NCI-H748 (cell line): ENCODE measurements at regions not wholly inside any gene's neighbourhood (a gene's known extent, or its start where the extent isn't known, plus 50 kb on each side); places are given as distances from the start of the nearest gene placed in this dataset.
A peak's percentile ranks its signal among the peaks of the same experiment; 100 is the strongest.

ENCODE experiments used
- DNase-seq: peaks from one replicate; lab custom pipeline; 2025; ENCODE audit not compliant: unreplicated experiment; lab: John Stamatoyannopoulos, UW

DNA sequence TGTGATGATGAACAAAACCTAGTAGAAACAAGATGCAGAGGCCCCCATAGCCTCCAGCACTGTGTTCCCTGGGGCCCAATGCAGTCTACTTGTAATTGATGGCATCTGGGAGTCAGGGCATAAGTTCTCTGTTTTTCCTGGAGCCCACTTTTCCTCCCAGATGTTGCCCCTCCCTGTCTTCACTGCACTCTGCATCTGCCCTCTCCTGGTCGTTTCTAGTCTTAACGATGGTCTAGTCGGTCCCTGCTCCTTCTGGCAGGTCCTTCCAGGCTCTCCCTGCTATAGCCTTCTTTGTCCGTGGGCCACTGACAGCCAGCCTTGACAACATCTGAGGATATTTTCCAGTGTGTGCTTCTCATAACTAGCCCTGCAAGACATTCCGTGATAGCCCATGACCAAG lies 208.3 kb downstream of the GXYLT1 start:
- DNase-seq = peak; percentile 23

DNA sequence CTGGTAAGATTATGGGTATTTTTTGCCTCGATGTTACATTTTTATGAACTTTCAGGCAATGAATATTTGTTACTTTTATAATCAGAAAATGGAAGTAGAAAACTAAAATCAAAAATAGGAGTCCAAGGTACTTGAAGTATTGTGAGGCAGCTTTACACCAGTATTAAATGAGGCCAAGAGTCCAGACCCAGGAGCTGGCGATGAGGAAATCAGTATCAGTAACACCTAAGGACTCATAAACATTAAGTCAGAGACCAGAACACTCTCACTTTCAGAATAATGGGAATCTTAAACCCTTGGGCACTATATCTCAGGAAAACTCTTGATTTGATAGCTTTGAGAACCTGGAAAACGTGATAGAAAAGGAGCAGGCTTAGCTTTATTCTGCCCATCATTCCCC lies 208.8 kb downstream of the GXYLT1 start:
- no peak for DNase-seq

DNA sequence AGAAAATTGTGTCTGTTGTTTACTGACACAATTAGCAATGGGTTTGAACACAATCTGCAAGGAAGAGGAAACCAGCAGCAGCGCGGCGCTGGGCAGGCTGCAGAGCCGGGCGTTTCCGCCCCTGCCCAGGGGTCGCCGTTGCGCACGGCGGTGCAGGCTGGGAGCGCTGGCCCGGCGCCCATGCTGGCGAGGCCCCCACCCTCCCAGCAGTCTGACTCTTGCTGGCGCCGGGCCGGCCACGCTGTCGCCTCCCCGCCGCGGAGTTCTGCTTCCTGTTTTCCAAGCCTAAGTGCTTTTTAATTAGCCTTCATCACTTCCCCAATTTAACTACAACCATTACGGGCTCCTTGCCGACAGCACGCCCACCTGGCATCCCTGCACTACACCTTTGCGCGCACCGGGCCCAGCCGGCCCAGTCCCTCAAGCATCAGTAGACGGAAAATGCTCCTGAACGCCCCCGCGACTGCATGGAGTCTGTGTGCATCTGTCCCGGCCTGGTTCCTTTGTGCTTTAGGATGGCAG lies 212.1 kb downstream of the GXYLT1 start:
- peak; percentile 100 for DNase-seq

DNA sequence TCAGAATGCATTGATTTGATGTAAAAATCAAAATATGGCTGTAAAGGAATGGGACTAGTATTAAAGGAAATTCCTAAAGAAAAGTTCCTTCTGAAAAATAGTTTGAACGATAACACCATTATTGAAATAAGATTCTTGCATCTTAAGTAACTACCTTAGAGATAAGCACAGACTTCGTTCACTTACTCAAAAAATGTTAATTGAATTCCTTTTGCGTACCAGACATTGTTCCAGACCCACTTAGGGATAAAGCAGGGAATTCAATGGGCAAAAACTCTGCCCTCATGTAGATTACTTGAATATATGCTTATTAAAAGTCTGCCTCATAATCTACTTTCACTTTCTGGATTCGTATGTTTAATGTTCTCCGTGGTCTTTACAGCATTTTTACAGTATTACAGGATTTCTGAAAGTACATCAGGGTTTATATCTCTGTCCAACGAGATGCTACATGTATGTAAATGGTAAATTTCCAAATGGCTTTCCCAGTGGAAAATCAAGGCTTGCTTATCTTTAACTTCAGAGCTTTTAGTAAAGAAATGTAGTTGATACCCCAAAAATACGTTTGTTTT lies 213.7 kb downstream of the GXYLT1 start:
- peak; percentile 16 for DNase-seq

DNA sequence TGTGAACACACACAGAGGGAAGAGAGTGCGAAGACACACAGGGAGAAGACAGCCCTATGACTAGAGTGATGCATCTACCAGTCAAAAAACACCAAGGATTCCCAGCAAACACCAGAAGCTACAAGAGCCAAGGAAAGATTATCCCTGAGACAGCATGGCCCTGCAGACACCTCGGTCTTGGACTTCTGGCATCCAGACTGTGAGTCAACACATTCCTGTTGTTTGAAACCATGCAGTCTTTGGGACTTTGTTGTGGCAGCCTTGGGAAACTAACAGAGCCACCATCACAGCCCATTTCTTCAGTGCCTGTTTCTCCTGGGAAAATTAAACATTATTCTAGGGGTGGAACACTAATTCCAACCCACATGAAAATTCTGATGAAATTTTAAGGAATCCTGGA lies 220.6 kb downstream of the GXYLT1 start:
- no peak for DNase-seq

DNA sequence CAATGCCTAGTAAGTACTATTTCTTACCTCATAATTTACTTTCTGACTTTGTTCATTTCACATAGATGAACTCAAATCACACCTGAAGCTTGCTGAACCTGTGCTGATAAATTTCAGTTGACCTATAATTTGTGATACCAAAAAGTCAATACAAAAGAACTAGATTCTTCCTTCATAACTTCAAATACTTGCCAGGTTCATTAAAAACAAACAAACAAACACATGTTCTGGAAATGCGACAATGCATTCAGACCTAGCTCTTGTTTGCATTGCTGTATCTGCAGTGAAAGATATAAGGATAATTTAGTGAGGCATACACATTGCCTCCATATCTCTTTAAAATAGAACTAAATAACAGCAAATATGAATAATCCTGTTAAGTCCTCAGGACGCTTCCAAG lies 221.3 kb downstream of the GXYLT1 start:
- no peak for DNase-seq

DNA sequence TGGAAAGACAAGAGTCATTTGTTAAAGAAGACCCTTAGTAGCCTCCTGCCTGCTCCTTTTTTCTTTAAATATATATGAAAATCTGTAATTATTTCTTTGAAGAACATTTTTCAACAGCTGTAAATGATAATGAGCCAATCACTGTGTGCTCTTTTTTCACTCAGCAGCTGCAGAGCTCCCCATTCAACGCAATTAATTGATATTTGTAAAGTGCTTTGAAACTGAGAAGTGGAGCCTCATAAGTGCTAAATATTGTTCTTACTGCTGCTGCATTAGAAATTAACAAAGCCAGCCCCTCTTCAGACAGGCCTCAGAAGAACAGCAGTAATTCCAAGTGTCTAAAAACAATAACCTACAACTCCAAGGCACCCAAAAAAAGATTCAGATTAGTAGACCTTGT lies 224.3 kb downstream of the GXYLT1 start:
- peak; percentile 97 for DNase-seq

DNA sequence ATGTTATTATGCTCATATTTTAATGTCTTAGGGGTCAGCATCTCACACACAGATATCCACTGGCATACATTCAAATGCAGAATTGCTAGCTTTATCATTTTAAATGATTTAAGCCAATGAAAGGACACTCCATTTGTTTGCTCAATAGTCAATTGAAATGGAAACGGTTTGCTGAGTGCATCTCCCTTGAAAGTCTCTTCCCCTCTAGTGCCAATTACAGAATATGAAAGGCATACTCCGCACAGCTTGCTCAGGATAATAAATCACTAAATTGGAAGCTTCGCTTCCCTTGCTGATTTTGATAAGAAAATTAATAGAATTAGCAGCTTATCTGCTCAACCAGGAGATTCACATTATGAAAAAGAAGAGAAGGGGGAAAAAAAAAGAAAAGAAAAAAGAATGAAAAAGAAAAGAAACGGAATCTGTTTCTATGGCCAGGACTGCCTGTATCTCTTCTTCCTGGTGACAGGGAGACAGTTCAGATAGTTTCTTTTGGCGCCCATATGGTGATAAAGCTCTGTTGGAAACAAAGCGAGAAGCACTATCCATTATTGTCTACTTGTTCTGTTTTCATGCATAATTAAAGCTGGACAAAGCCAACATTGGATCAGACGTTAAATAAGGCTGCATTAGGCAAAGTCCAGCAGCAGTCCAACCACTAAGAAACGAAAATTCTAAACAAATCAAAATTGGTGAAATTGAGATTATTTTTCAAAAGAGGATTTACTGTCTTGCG lies 225.0 kb downstream of the GXYLT1 start:
- peak; percentile 99 for DNase-seq

DNA sequence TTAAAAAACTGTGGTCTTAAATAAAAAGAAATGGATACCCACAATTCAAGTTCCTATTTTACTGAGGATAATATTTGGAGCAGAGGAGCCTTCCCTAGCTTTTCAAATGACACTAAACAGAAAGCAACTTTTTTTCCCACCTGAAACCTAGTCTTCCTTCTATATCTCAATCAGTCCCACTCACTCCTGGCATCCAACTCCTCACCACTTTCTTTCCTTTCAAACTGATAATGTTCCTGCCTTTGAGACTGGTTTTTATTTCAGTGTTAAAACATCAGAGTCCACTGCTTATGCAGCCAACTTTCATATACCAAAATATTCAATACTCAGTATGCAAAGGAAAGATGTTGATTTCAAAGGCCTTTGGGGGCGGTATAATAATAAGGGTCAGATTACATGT lies 225.6 kb downstream of the GXYLT1 start:
- DNase-seq = no peak

DNA sequence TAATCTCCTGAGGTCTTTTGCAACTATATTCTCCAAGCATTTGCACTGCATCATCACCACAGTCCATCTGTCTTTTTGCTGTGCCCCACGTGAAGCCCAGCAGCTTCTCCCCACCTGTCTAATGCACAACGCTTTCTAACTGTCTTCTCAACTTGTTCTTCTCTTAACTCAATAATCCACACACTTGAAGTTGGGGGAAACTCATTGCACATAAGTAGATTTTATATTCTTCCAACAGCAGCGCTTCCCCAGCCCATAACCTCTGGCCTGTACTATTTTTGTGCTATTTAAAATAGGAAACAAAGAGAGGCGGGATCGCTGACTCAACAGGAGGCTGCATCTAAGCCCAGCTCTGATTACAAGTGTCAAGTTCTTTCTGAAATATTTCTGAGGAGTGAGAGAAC lies 226.7 kb downstream of the GXYLT1 start:
- peak; percentile 84 for DNase-seq

DNA sequence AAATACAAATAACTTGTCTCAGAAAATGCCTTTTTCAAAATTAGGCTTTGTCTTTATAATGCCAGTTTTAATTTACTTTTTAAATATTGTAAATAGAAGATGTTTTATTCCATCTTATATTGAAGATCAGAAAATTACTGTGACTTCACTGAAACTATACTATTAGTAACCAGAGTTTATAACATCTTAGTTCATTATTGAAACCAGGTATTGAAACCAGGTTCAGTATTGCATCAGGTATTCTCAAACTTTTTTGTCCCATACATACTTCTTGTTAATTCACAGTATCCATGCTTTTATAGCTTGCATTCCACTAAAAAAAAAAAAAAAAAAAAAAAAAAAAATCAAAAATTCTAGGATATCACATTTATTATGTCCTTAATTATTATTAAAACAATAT lies 227.5 kb downstream of the GXYLT1 start:
- no peak for DNase-seq

DNA sequence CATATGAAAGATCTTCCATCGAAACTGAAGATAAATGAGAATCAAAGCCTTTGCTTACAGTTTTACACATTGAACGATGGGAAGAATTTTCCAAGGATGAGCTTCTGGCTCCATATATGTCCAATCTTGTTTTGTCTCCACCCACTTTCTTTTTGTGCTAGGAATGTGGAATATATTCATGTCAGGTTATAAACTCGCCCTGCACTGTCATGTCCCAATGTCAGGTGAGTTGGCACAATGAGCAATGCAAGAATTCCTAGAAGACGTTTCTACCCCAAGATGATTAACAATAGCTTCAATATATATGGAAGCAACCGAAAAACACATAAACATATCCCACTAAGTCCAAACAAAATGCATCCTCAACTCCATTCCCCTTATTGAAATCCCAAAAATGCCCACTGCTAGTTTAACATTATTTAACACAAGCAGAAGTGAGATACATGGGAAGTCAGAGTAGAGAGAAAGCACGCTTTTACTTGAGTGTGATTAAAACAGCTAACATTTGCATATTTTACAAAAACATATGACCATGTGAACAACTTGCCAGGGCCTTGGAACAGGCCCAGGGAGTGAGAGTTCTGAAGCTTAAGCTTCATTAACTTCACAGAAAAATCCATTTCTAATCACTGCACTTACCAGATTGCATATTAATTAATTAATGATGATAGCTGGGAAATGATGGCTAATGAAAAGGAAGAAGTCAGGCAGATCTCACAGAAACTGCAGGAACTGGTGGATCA lies 233.9 kb downstream of the GXYLT1 start:
- no peak for DNase-seq

DNA sequence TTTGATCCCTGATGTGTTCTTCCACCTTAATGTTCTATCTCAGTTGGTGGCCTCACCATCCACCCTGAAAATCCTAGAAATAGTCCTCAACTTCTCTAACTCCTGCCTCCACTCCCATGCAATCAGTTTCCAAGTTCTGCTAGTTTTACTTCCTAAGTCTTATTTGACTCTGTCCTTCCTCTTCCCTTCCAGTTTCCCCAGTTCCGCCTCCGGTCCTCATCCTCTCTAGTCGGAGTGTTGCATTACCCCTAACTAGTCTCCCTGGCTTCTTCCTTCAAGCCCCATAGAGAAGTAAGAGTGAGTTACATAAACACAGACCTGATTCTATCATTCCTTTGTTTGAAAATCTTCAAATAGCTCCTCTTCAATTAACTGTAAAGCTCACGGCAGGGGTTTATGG lies 236.5 kb downstream of the GXYLT1 start:
- DNase-seq = peak; percentile 38

DNA sequence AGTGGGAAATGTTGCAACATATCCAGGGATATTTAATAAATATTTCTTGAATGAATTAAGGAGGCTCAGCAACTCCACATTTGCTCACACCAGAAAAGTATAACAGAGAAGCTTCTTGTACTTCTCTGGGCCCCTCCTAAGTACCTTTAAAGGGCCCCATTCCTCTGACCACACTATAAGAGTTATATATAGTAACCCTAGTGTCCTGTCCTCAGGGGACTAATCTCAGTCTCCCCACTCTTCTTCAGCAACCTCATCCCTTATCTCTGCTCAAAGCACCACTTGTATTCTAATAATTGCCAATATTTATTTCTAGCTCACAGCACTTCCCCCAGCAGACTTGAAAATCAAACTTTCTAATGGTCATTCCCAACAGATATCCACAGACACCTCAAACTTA lies 237.1 kb downstream of the GXYLT1 start:
- no peak for DNase-seq

DNA sequence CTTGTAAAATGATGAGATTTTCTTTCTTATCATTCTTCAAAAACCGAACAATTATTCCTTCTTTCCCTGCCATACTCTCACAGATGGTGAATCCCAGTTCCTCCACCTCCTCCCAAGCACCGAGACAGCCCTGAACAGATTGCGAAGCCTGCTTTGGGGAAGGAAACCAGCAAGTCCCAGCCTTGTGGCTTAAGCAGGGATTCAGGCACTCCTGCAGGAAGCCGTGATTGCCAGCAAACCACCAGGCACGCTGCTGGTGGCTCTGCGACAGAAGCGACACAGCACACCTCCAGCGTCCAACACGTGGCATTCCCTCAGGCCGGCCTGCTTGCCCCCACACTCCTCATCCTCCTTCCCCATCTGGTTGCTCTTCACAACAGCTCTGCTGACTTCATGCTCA lies 237.7 kb downstream of the GXYLT1 start:
- DNase-seq = no peak

DNA sequence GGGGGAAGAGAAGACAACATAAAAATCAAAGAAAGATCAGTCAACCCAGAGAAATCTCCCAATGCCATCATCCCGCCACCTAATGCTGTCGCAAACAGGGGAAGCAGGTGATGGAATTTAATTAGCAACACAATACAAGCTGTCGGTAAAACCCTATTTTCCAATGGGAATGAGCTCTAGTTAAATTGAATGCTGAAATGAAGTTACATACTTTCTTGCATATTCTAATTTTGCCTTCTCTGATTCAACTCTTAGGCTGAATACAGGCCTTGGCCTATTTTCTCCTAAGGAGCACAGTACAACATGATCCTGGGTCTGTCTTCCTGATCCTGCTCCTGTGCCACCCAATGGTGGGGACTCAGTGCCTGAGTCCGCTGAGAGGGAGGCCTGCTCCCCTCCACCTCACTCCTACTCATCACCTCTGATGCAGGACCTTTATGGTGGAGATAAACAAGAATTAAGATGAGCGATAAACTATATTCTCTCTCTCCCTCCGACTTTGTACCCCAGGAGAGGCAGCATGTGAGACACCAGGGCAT lies 238.8 kb downstream of the GXYLT1 start:
- no peak for DNase-seq

DNA sequence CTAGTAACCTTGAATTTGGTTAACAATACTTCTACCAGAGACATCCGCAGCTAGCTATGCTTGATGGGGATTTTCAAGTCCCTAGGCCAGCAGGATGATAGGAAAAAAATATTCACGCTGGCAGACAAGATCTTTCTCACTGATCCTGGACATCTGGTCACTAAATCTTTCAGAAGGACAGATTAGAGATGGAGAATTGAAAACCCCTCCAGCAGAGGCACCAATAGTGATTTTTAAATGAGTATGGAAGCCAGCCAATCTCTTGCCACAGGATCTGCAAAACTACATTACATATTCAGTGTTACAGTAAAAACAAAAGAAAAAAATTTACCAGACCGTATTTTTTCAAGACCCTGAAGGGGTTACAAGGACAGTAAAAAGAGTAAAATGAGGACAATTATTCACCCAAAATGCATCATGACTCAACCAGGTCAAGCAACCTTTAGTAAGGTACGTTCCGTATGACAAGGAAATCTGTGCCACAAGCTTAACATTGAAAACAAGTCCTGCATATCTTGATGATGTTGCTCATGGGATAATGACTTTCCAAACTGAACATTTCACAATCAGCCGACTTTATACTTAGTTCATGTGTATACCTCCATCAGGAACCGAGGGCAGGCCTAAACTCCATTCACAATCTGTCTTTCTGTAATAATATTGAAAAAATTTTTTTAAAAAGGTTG lies 239.5 kb downstream of the GXYLT1 start:
- DNase-seq = no peak

DNA sequence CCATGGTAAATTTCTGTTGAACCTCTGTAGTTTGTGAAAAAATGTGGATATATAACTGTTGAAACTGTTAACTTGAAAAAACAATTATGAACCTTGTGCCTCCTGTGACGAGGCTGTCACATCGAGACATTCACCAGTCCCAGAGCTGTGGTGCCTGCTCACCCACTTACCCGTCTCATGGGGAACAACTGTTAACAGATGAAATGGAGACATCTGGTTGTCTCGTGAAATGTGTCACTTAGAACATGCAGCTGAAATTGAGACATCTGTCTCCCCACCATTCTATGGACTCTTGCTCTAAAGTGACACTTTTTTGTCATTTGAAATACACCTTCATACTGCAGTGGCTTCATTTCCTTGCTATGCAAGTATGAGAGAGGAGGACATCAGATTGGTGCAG lies 240.6 kb downstream of the GXYLT1 start:
- DNase-seq = no peak

DNA sequence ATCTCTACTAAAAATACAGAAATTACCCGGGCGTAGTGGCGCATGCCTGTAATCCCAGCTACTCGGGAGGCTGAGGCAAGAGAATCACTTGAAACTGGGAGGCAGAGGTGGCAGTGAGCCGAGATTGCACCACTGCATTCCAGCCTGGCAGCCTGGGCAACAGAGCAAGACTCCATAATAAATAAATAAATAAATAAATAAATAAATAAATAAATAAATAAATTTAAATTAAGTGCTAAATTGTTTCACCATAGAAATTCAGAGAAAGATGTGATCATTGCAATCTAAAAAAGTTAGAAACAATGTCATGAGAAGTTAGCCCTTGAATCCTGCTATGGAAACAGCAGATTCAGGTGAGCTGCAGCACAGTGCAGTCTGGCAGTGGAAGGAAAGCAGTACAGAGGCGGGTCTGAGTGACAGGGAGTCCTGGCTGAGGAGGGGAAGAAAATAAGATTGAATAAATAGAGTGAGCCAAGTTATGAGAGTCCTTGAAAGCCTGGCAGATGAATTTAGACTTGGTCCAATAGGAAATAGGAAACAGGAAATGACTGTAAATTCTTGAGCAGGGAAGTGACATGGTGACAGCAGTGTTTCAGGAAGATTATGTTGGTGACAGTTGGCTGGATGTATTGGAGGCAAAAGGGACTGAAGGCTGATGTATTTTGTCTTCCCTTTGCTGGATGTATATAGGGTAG lies 241.5 kb downstream of the GXYLT1 start:
- DNase-seq = no peak

DNA sequence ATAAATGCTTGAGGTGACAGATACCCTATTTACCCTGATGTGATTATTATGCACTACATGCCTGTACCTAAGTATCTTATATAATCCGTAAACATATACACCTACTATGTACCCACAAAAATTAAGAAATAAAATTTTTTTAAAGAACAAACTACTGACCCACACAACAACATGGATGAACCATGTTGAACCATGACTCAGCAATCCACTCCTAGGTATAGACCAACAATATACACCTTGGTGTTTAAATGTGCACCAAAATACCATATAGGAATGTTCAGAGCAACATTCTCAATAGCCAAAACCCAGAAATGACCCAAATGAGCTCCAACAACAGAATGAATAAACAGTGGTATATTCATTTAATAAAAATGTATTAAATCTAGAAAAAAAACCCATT lies 245.1 kb downstream of the GXYLT1 start:
- no peak for DNase-seq

DNA sequence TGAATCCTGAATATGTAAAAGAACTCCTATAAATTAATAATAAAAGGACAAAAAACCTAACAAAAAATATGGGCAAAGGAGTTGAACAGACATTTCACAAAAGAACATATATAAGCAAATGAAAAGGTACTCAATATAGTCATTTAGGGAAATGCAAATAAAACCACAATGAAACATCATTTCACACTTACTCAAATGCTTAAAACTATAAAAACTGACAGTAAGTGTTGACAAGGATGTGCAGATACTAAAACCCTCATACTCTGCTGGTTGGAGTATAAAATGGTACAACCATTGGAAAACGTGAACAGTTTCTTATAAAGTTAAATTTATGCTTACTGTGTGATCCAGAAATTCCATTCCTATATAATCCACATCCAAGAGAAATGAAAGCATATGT lies 247.1 kb downstream of the GXYLT1 start:
- DNase-seq = no peak
